H1 (cell line): ENCODE measurements at regions not wholly inside any gene's neighbourhood (a gene's known extent, or its start where the extent isn't known, plus 50 kb on each side); places are given as distances from the start of the nearest gene placed in this dataset.
A peak's percentile ranks its signal among the peaks of the same experiment; 100 is the strongest.

Source experiments
- CTCF ChIA-PET: fragments of 300-600 bp; sonication (Branson Sonifier 250); formaldehyde crosslinking; loops from one replicate; lab custom pipeline; 2021; ENCODE audit not compliant: partially characterized antibody; lab: Charles Lee
- POLR2A ChIA-PET: fragments of 300-600 bp; sonication (Branson Sonifier 250); formaldehyde crosslinking; loops from one replicate; lab custom pipeline; 2021; ENCODE audit warnings: inconsistent platforms; ENCODE audit not compliant: partially characterized antibody; lab: Charles Lee
- DNase-seq, 2 experiments: peaks; one replicate each; pipeline versions ENCODE4 v3.0.0 to v3.0.0-alpha.2; 2010 to 2022; ENCODE audit warnings: low spot score in 2 of 2, low read depth in 1 of 2, mixed read lengths in 1 of 2
- FAIRE-seq: peaks from 2 replicates; lab custom pipeline; 2011; peaks lifted over from hg19 to GRCh38; lab: Jason Lieb, UNC
- H2AFZ ChIP-seq: 2 replicates; pipeline ENCODE4 v1.8.1; 2012; ENCODE audit warnings: low read length, inconsistent platforms
- H2AK5ac ChIP-seq: 2 replicates; pipeline ENCODE4 v1.6.1; 2013; ENCODE audit warnings: low read depth, low read length
- H2BK120ac ChIP-seq: replicated peaks from 2 replicates; pipeline ENCODE3; 2013; ENCODE audit warnings: low read depth, low read length, inconsistent platforms
- H2BK12ac ChIP-seq: 2 replicates; pipeline ENCODE4 v1.6.1; 2013; ENCODE audit warnings: low read depth, low read length
- H2BK15ac ChIP-seq: 2 replicates; pipeline ENCODE4 v1.6.1; 2013; ENCODE audit warnings: low read length
- H2BK20ac ChIP-seq: 2 replicates; pipeline ENCODE4 v1.6.1; 2013; ENCODE audit warnings: low read length
- H2BK5ac ChIP-seq: 2 replicates; pipeline ENCODE4 v1.6.1; 2013; ENCODE audit warnings: low read depth, low read length
- H3K14ac ChIP-seq: 2 replicates; pipeline ENCODE4 v1.6.1; 2013; ENCODE audit warnings: inconsistent platforms; ENCODE audit not compliant: insufficient read length
- H3K18ac ChIP-seq: 2 replicates; pipeline ENCODE4 v1.6.1; 2013; ENCODE audit warnings: low read length; ENCODE audit errors: extremely low read depth
- H3K23ac ChIP-seq: 2 replicates; pipeline ENCODE4 v1.6.1; 2013; ENCODE audit warnings: inconsistent platforms; ENCODE audit not compliant: insufficient read length
- H3K23me2 ChIP-seq: 2 replicates; pipeline ENCODE4 v1.6.1; 2013; ENCODE audit warnings: low read depth, low read length
- H3K27ac ChIP-seq: 2 replicates; pipeline ENCODE4 v1.6.1; 2011; ENCODE audit warnings: low read depth, low read length, inconsistent platforms
- H3K27me3 ChIP-seq, 4 experiments: replicated peaks in 1 of 4; 1 replicate in 1 of 4; 2 replicates in 3 of 4; pipeline versions ENCODE4 v1.6.1 to v1.8.1; 2011 to 2013; ENCODE audit warnings: low read length in 3 of 4, mild to moderate bottlenecking in 3 of 4, inconsistent platforms in 2 of 4, mixed read lengths in 2 of 4, moderate library complexity in 1 of 4; ENCODE audit not compliant: control insufficient read depth in 3 of 4, insufficient read depth in 3 of 4; ENCODE audit errors: extremely low read depth in 1 of 4
- H3K36me3 ChIP-seq, 4 experiments: 2 replicates each; pipeline versions ENCODE4 v1.6.1 to v1.8.1; 2011 to 2013; ENCODE audit warnings: mild to moderate bottlenecking in 4 of 4, low read length in 3 of 4, moderate library complexity in 2 of 4, control low read depth in 1 of 4, inconsistent platforms in 1 of 4; ENCODE audit not compliant: insufficient read depth in 4 of 4, control insufficient read depth in 2 of 4
- H3K4ac ChIP-seq: replicated peaks from 2 replicates; pipeline ENCODE3; 2013; ENCODE audit warnings: low read length, low read depth, mixed read lengths, inconsistent platforms; ENCODE audit not compliant: insufficient read length
- H3K4me1 ChIP-seq, 4 experiments: replicated peaks in 1 of 4; 1 replicate in 1 of 4; 2 replicates in 3 of 4; pipeline versions ENCODE4 v1.6.1 to v1.8.1; 2011 to 2013; ENCODE audit warnings: low read length in 3 of 4, inconsistent platforms in 2 of 4, mixed read lengths in 1 of 4; ENCODE audit not compliant: insufficient read depth in 4 of 4, control insufficient read depth in 3 of 4
- H3K4me2 ChIP-seq, 2 experiments: 2 replicates each; pipeline versions ENCODE4 v1.6.1 to v1.8.1; 2011 to 2013; ENCODE audit warnings: low read depth in 2 of 2, low read length in 2 of 2, control low read depth in 1 of 2, inconsistent platforms in 1 of 2, mild to moderate bottlenecking in 1 of 2; ENCODE audit not compliant: insufficient read depth in 1 of 2
- H3K4me3 ChIP-seq, 4 experiments: fragments of 200-600, 300-600 bp in 1 of 4; sonication (generic), shearing (Covaris generic), sonication (Bioruptor Twin) in 1 of 4; 2 replicates each; pipeline versions ENCODE4 v1.5.1 to v1.8.1; 2011 to 2016; ENCODE audit warnings: low read length in 4 of 4, low read depth in 3 of 4, control low read depth in 2 of 4, inconsistent platforms in 2 of 4, mild to moderate bottlenecking in 2 of 4, mixed read lengths in 1 of 4, moderate library complexity in 1 of 4; ENCODE audit not compliant: insufficient read depth in 2 of 4; ENCODE audit errors: extremely low read depth in 1 of 4
- H3K56ac ChIP-seq: replicated peaks from 2 replicates; pipeline ENCODE3; 2013; ENCODE audit warnings: low read depth, mild to moderate bottlenecking, mixed read lengths, low read length, inconsistent platforms; ENCODE audit not compliant: insufficient read length
- H3K79me1 ChIP-seq: 2 replicates; pipeline ENCODE4 v1.6.1; 2013; ENCODE audit warnings: low read depth, low read length, control low read depth
- H3K79me2 ChIP-seq, 2 experiments: 2 replicates each; pipeline versions ENCODE4 v1.6.1 to v1.8.1; 2012 to 2013; ENCODE audit warnings: low read length in 2 of 2, mild to moderate bottlenecking in 2 of 2, inconsistent platforms in 1 of 2; ENCODE audit not compliant: insufficient read depth in 2 of 2, control insufficient read depth in 1 of 2
- H3K9ac ChIP-seq, 4 experiments: replicated peaks in 1 of 4; 1 replicate in 1 of 4; 2 replicates in 3 of 4; pipeline versions ENCODE4 v1.6.1 to v1.8.1; 2011 to 2013; ENCODE audit warnings: low read depth in 3 of 4, low read length in 3 of 4, control low read depth in 2 of 4, mild to moderate bottlenecking in 2 of 4, moderate library complexity in 2 of 4, inconsistent platforms in 1 of 4; ENCODE audit errors: extremely low read depth in 1 of 4
- H3K9me3 ChIP-seq, 2 experiments: 2 replicates each; pipeline versions ENCODE4 v1.6.1 to v1.8.1; 2012 to 2013; ENCODE audit warnings: mild to moderate bottlenecking in 2 of 2, moderate library complexity in 2 of 2, control low read depth in 1 of 2, inconsistent platforms in 1 of 2, low read depth in 1 of 2, low read length in 1 of 2, mixed read lengths in 1 of 2; ENCODE audit not compliant: insufficient read depth in 2 of 2
- H4K20me1 ChIP-seq, 2 experiments: replicated peaks in 1 of 2; 2 replicates each; pipeline versions ENCODE3 to v1.8.1; 2011 to 2013; ENCODE audit warnings: inconsistent platforms in 2 of 2, low read length in 2 of 2, mild to moderate bottlenecking in 1 of 2; ENCODE audit not compliant: insufficient read depth in 2 of 2, control insufficient read depth in 1 of 2
- H4K5ac ChIP-seq: 2 replicates; pipeline ENCODE4 v1.6.1; 2013; ENCODE audit warnings: low read length, low read depth, mixed read lengths, inconsistent platforms; ENCODE audit not compliant: insufficient read length
- H4K8ac ChIP-seq: 2 replicates; pipeline ENCODE4 v1.8.0; 2013; ENCODE audit warnings: mild to moderate bottlenecking, moderate library complexity, low read length, inconsistent platforms; ENCODE audit not compliant: insufficient read depth; ENCODE audit errors: extremely low read depth
- H4K91ac ChIP-seq: replicated peaks from 2 replicates; pipeline ENCODE3; 2013; ENCODE audit warnings: low read length, mixed read lengths, inconsistent platforms; ENCODE audit not compliant: insufficient read length
- CTBP2 ChIP-seq: IDR thresholded peaks from 2 replicates; pipeline ENCODE4 v1.7.0; 2011; ENCODE audit warnings: borderline replicate concordance, mild to moderate bottlenecking, moderate library complexity, mixed read lengths, low read length; ENCODE audit not compliant: insufficient read depth, insufficient read length
- POLR2AphosphoS5 ChIP-seq: IDR thresholded peaks from 2 replicates; pipeline ENCODE4 v1.6.1; 2011; ENCODE audit warnings: low read depth, low read length
- SRF ChIP-seq: IDR thresholded peaks from 2 replicates; pipeline ENCODE4 v1.6.1; 2011; ENCODE audit warnings: mild to moderate bottlenecking, low read depth, low read length, moderate library complexity
- WGBS, 2 experiments: shearing (Covaris generic) in 1 of 2; methylation state at CpG; one replicate each; pipeline versions ENCODE4 v1.1.6 to v1.1.7; 2013 to 2015; ENCODE audit warnings: low lambda C conversion rate in 2 of 2, mixed read lengths in 2 of 2, inconsistent platforms in 1 of 2, low coverage in 1 of 2, missing lambda C conversion rate in 1 of 2; ENCODE audit not compliant: insufficient replicate concordance in 2 of 2, insufficient coverage in 1 of 2, insufficient read length in 1 of 2; ENCODE audit errors: extremely low coverage in 1 of 2, missing lambda C conversion rate in 1 of 2; 5-methylcytosine and 5-hydroxymethylcytosine counted together

DNA sequence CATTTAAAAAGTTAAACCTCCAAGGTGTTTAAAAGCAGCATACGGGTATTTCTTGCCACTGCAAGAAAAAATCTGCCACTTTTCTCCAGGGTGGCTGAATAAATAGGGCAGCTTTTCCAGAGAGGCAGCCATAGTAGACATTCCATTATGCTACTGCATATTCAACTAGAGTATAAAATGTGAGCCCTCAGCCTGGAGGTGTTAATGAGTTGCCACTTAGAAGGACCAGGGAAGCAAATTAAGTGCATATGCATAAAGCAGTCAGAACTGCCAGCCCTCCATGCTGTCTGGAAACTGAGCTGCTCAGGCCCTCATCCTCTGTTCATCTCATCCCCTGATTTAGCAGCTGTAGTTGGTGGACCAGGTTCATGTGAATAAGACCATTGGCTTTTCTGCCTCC is 99.4 kb downstream of the DIRAS3 start:
- no peak overlapping the region for H3K9ac ChIP-seq
- H2BK5ac ChIP-seq, result no peak overlapping the region
- no peak overlapping the region for H3K18ac ChIP-seq
- no peaks in the 10 kb centered on the region for H3K27me3 ChIP-seq
- H4K91ac ChIP-seq, result no peak overlapping the region
- H4K5ac ChIP-seq, result no peak overlapping the region
- H3K4me1 ChIP-seq, result no peaks in the 10 kb centered on the region; a peak in 1 of 7 replicates
- no peak overlapping the region for H2BK12ac ChIP-seq
- WGBS, 2 experiments, result 94% methylated on average over 1 of the region's 1 CpG; no CpG with 5 or more reads in 1 of the 2 experiments
- peak overlapping the region; percentile 57 for H3K4ac ChIP-seq
- no peaks in the 10 kb centered on the region for H3K9me3 ChIP-seq
- H3K56ac ChIP-seq, result no peak overlapping the region
- H2AK5ac ChIP-seq, result no peak overlapping the region
- no peaks in the 10 kb centered on the region for H3K79me2 ChIP-seq
- no peaks in the 10 kb centered on the region for H3K36me3 ChIP-seq
- no peak overlapping the region for H3K23ac ChIP-seq
- no peak overlapping the region for H3K27ac ChIP-seq
- no peak overlapping the region for H4K8ac ChIP-seq
- TF ChIP-seq POLR2AphosphoS5, result no peak
- no peak for TF ChIP-seq SRF
- TF ChIP-seq CTBP2, result no peak
- no peak for DNase-seq
- POLR2A ChIA-PET, result no interaction called here
- no peak overlapping the region for H3K4me2 ChIP-seq
- no peaks in the 10 kb centered on the region; the same call in 1 of the 2 replicates for H3K23me2 ChIP-seq
- FAIRE-seq, result no peak
- CTCF ChIA-PET, result interaction anchor here (0.5 to 3.5 kb wide), 6 partner anchors 9 to 416 kb away, joined by 3 to 12 read pairs (median 4); no protein-coding TSS in a partner anchor
- H2BK120ac ChIP-seq, result no peak overlapping the region
- H3K4me3 ChIP-seq, result no peak overlapping the region
- no peak overlapping the region for H2BK20ac ChIP-seq
- H2AFZ ChIP-seq, result no peak overlapping the region
- H3K79me1 ChIP-seq, result no peaks in the 10 kb centered on the region
- H4K20me1 ChIP-seq, result no peaks in the 10 kb centered on the region
- no peak overlapping the region for H2BK15ac ChIP-seq
- no peak overlapping the region for H3K14ac ChIP-seq
